Breast epithelium (tissue), 4 donors: ENCODE measurements at regions not wholly inside any gene's neighbourhood (a gene's known extent, or its start where the extent isn't known, plus 50 kb on each side); places are given as distances from the start of the nearest gene placed in this dataset.

Experiments used
- DNase-seq, 2 donors: peaks; one replicate each; pipeline ENCODE4 v3.0.0-alpha.2; 2019; ENCODE audit warnings: low spot score in 2 of 2
- H3K27ac ChIP-seq, 2 donors: fragments of 200-600 bp; sonication (generic) in 1 of 2; one replicate each; pipeline ENCODE4 v1.5.1; 2016 to 2019; ENCODE audit warnings: mild to moderate bottlenecking in 1 of 2
- H3K27me3 ChIP-seq, 2 donors: fragments of 200-600 bp; sonication (generic) in 1 of 2; one replicate each; pipeline versions ENCODE4 v1.5.1 to v1.6.0; 2017 to 2019; ENCODE audit warnings: control low read depth in 1 of 2, mild to moderate bottlenecking in 1 of 2
- H3K36me3 ChIP-seq: fragments of 200-600 bp; one replicate; pipeline ENCODE4 v1.5.1; 2019
- H3K4me1 ChIP-seq, 2 donors: fragments of 200-600 bp; sonication (generic); one replicate each; pipeline ENCODE4 v1.5.1; 2016 to 2019; ENCODE audit warnings: control low read depth in 1 of 2
- H3K4me3 ChIP-seq, 3 donors: fragments of 200-600 bp; sonication (generic); 1 replicate in 2 of 3; 2 replicates in 1 of 3; pipeline ENCODE4 v1.5.1; 2016 to 2019; ENCODE audit warnings: mild to moderate bottlenecking in 3 of 3, moderate library complexity in 2 of 3
- H3K9me3 ChIP-seq, 2 donors: fragments of 200-600 bp; sonication (generic) in 1 of 2; one replicate each; pipeline ENCODE4 v1.5.1; 2016 to 2019; ENCODE audit warnings: control low read depth in 1 of 2
- CTCF ChIP-seq, 3 donors: fragments of 450-650 bp; IDR thresholded peaks; one replicate each; pipeline ENCODE4 v1.5.1; 2016 to 2017; ENCODE audit warnings: antibody characterized with exemption in 3 of 3, mild to moderate bottlenecking in 3 of 3, moderate library complexity in 3 of 3
- POLR2A ChIP-seq: fragments of 450-650 bp; IDR thresholded peaks from one replicate; pipeline ENCODE4 v1.6.1; 2016; ENCODE audit warnings: antibody characterized with exemption, mild to moderate bottlenecking, moderate library complexity
- POLR2AphosphoS5 ChIP-seq, 3 donors: sonication (generic); formaldehyde crosslinking; IDR thresholded peaks; one replicate each; pipeline ENCODE4 v1.6.1; 2017; ENCODE audit warnings: antibody characterized with exemption in 3 of 3
- intact Hi-C: fragments of 100-400 bp; cut with DNase I; formaldehyde crosslinking; loops from one replicate; pipeline ENCODE4 v1.15.1; 2023; ENCODE audit warnings: low total_unique reads

DNA sequence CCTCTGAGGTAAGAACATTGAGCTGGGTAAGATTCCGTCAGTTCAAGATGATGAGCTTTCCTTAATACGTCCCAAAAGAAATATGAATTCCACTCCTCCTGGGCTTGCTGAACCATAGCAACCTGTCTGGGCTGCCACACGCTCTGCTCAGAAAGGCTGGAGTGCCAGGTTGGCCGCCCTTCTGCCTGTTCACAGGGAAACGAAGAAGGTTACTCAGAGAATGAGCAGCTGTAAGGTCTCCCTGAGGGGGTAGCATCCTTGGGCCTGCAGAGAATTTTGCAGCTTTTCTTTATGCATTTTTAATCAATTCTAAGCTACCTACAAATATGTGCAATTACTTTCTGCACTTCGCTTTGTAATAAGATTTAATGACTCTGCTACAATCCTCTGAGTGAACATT, 130.7 kb upstream of the BACE2 start:
- TF ChIP-seq CTCF (IDR thresholded peaks at IDR 0.05), result no peak
- no peak overlapping the region for H3K4me3 ChIP-seq
- H3K27me3 ChIP-seq, result no peaks in the 10 kb centered on the region
- no peak for DNase-seq
- no peaks in the 10 kb centered on the region for H3K4me1 ChIP-seq
- H3K27ac ChIP-seq, result no peak overlapping the region
- H3K9me3 ChIP-seq, result no peaks in the 10 kb centered on the region
- intact Hi-C loops, result no loop called here
- no peaks in the 10 kb centered on the region for H3K36me3 ChIP-seq

- no peak for DNase-seq
- H3K27me3 ChIP-seq, result no peaks in the 10 kb centered on the region
- no peak overlapping the region for H3K4me3 ChIP-seq
- intact Hi-C loops, result no loop called here
- no peaks in the 10 kb centered on the region for H3K36me3 ChIP-seq
- H3K27ac ChIP-seq, result no peak overlapping the region
- TF ChIP-seq POLR2AphosphoS5 (IDR thresholded peaks at IDR 0.05), result no peak
- TF ChIP-seq CTCF (IDR thresholded peaks at IDR 0.05), result no peak
- no peak for TF ChIP-seq POLR2A
- H3K9me3 ChIP-seq, result no peaks in the 10 kb centered on the region
- no peaks in the 10 kb centered on the region for H3K4me1 ChIP-seq
Observed at GRCh38 chr21:41037936-41038335, 130.0 kb upstream of the BACE2 start.

- Histone ChIP-seq H3K36me3 (no peaks in the 10 kb centered on the region), H3K27me3 (peaks cover 0 to 5% of the 10 kb centered on the region in 2 donors), H3K4me3 (no peak overlapping the region), H3K9me3 (no peaks in the 10 kb centered on the region), H3K27ac (no peak overlapping the region), H3K4me1 (no peaks in the 10 kb centered on the region)
- TF ChIP-seq POLR2AphosphoS5 (IDR thresholded peaks at IDR 0.05) (no peak), CTCF (IDR thresholded peaks at IDR 0.05) (no peak), POLR2A (no peak)
- DNase-seq, result no peak
- intact Hi-C loops, result no loop called here
Observed at GRCh38 chr21:41043014-41043413, 124.9 kb upstream of the BACE2 start.

DNA sequence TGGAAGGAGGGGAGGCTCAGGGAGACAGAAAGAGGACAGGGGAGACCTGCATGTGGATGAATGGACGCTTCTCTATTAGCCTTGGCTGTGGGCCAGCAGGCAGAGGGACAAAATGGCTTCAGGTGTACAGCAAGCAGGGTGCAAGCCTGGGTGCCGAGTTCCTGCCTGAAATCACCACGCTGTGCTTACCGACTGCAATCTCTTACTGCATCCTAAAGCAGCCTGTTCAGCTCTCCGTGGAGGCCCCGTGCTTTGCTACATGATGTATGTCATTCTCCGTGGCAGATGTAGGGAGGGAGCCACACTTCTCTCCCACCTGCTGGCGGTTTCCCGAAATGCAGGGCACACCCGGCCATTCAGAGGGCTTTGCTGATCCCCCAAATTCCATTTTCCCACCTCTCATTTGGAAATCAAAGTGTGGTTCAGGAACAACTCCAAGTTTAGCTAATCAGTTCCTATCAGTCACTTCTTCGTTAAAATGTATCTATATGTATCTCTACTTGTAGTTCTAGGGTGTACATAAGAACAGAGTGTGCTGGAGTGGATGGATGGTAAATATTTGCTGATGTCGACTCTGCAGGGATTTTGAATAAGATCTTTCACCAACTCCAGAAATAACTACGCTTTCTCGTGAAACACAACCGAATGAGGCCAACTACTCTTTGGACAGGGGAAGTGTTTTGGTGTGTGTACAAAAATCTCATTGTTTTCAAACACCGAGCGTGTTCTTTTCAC, 122.3 kb upstream of the BACE2 start:
- TF ChIP-seq CTCF (IDR thresholded peaks at IDR 0.05) (peak in 2 of 3 donors; percentile 36 to 41), POLR2AphosphoS5 (IDR thresholded peaks at IDR 0.05) (no peak)
- intact Hi-C loops, result no loop called here
- DNase-seq, result no peak
- Histone ChIP-seq H3K27me3 (peaks cover 0 to 7% of the 10 kb centered on the region in 2 donors), H3K27ac (no peak overlapping the region), H3K4me1 (no peaks in the 10 kb centered on the region), H3K9me3 (no peaks in the 10 kb centered on the region), H3K36me3 (no peaks in the 10 kb centered on the region), H3K4me3 (peak overlapping the region in 1 of 3 donors; percentile 45)

DNA sequence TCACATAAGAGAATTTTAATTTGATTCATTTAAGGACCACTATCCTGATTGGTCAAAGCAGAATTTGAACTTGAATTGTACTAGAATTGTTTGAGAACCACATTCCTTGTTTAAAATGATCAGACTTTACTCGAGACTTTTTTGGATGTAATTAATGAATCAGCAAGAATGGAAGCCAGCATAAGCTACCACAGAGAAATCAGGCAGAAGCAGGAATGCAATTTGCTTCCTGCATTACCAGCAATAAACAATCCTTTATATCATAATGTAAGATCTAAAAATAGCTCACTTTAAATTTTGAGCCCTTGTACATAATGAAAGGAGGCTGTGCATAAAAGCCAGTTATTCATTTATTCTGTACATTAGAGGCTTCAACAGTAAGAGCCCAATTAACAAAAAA, 119.8 kb upstream of the BACE2 start:
- Histone ChIP-seq H3K27me3 (peaks cover 0 to 11% of the 10 kb centered on the region in 2 donors), H3K4me3 (no peak overlapping the region), H3K9me3 (no peaks in the 10 kb centered on the region), H3K36me3 (no peaks in the 10 kb centered on the region), H3K4me1 (no peaks in the 10 kb centered on the region), H3K27ac (no peak overlapping the region)
- no peak for DNase-seq
- intact Hi-C loops, result no loop called here
- TF ChIP-seq CTCF (IDR thresholded peaks at IDR 0.05), result no peak
- TF ChIP-seq POLR2AphosphoS5 (IDR thresholded peaks at IDR 0.05), result no peak
- no peak for TF ChIP-seq POLR2A
